GM21619 (cell line): ENCODE measurements at regions not wholly inside any gene's neighbourhood (a gene's known extent, or its start where the extent isn't known, plus 50 kb on each side); places are given as distances from the start of the nearest gene placed in this dataset.

ENCODE experiments used
- ATAC-seq: cut with Tn5 transposase; IDR thresholded peaks from one replicate; pipeline ENCODE4 v1.9.1; 2021; ENCODE audit not compliant: unreplicated experiment

DNA sequence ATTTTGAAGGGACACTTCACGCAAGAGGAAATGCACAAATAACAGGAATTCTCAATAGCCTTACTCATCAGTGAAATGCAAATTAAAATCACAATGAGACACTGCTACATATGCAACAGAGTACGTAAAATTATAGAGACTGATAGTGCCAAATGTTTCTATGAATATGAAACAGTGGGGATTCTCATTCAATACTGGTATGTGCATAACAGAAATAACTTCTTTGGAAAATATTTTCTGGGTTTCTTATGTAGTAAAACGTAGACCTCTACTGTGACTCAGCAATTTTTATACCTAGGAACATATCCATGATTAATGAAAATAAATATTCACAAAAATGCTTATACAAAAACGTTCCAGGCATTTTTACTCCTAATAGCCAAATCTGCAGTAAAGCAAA is 1625.2 kb downstream of the MAT2B start:
- ATAC-seq, result no peak

GRCh38 chr5:165134155-165134554 is 1628.7 kb downstream of the MAT2B start:
- no peak for ATAC-seq

DNA sequence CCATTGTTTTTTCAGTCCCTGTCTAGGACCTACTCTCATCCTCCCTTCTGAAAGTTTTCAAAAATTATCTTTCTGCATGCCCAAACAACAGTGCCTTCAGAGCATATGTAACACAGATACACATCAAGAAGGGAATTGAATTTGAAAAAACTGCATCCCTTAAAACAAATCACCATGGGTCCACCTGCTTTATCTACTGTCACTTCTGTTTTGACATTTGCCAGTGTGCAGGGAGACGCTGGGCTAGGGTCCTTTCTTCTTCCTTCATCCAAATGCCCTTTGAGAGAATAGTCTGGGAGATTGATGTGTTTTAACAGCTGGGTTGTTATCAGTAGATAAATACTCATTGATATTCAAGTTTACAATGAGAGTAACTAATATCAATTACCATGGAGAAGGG is 1630.1 kb downstream of the MAT2B start:
- ATAC-seq, result no peak

- ATAC-seq, result no peak
Measured at GRCh38 chr5:165137701-165138100, 1632.3 kb downstream of the MAT2B start.

GRCh38 chr5:165138236-165138635 is 1632.8 kb downstream of the MAT2B start:
- ATAC-seq, result no peak

- ATAC-seq, result no peak
Measured at GRCh38 chr5:165139262-165139661, 1633.8 kb downstream of the MAT2B start.

DNA sequence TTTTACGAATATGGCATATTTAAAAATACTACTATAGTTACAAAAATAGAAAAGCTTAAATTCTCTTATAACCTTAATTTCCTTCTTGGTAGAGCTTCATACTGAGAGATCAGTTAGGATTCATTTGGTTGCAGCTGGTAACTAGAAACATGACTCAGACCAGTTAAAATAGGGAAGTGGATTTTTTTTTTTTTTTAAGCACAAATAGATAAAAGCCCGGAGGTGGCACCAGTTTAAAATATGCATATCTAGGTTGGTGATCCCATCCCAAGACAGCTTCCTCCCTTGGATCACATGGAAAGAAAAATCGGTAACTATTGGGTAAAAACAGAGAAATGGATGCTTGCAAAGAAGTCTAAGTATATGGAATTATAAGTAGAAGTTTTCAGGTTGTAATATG is 1634.3 kb downstream of the MAT2B start:
- ATAC-seq, result no peak

GRCh38 chr5:165143741-165144140 is 1638.3 kb downstream of the MAT2B start:
- no peak for ATAC-seq

- no peak for ATAC-seq
Measured at GRCh38 chr5:165149431-165149830, 1644.0 kb downstream of the MAT2B start.

DNA sequence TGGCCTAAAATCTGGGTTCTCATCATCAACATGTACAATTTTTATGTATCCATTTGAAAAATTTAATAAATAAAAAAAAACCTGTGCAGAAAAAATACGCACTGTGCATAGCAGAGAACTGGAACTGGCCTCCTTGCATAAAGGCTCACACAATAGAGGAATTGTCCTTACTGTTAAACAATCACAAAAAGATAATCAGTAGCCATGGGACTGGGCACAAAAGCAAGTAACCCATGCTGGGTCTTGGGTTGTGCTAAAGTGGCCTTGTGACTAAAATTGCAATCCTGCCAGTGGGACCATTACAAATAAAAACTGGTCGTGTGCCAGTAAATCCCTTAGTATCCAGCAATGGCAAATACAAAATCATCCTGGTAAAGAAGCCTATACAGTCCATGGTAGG is 1646.6 kb downstream of the MAT2B start:
- no peak for ATAC-seq

GRCh38 chr5:165157219-165157618 is 1651.8 kb downstream of the MAT2B start:
- ATAC-seq, result no peak

DNA sequence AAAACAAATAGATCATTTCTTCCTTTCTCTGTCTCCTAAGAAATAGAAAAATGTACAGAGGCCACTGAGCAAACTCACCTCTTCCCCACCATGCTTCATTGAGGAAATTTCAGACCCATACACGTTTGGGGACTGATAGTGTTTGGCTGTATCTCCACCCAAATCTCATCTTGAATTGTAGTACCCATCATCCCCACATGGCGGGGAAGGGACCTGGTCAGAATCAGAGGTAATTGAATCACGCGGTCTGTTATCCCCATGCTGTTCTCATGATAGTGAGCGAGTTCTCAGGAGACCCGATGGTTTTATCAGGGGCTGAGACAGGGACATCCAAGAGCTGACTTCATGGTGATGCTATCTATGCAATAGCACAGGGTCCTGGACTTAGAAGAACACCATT is 1655.8 kb downstream of the MAT2B start:
- no peak for ATAC-seq

- ATAC-seq, result no peak
Measured at GRCh38 chr5:165163861-165164260, 1658.4 kb downstream of the MAT2B start.

- ATAC-seq, result no peak
Measured at GRCh38 chr5:165173651-165174050, 1668.2 kb downstream of the MAT2B start.

- no peak for ATAC-seq
Measured at GRCh38 chr5:165175041-165175440, 1669.6 kb downstream of the MAT2B start.

DNA sequence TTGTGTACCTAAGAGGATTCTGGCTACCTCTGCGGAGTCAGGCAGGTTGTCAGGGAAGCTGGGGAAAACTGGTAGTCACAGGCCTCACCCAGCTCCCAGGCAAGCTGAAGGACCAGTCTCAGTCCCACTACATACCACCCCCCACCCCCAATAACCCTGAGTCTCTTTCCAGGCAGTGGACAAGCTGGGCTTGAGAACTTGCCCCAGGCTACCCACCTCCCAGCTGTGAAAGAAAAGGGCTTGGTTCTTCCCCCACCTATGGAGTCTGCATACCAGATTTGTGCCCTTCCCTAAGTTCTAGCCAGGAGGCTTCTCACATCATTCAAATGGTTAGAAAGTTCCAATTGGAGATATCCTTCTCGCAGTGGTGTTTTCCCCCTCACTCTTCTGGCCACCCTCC is 1678.8 kb downstream of the MAT2B start:
- ATAC-seq, result no peak

DNA sequence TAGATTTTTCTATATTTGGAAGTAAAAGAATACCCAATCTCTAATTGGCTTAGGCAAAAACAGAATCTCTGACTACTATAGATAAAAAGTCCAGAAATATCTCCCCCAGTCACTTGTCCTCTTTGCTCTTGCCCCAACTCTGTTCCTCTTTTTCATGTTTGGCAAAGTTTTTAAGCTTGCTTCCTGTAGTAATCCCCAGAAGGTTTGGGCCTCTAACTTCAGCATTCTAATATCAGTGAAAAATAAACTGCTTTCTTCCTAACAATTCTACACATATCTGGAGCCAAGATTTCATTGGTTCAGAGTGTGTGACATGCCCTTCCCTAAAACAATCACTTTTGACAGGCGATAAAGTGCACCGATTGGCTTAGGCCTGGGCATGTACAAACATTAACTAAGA is 1680.3 kb downstream of the MAT2B start:
- ATAC-seq, result no peak

- no peak for ATAC-seq
Measured at GRCh38 chr5:165187815-165188214, 1682.4 kb downstream of the MAT2B start.

DNA sequence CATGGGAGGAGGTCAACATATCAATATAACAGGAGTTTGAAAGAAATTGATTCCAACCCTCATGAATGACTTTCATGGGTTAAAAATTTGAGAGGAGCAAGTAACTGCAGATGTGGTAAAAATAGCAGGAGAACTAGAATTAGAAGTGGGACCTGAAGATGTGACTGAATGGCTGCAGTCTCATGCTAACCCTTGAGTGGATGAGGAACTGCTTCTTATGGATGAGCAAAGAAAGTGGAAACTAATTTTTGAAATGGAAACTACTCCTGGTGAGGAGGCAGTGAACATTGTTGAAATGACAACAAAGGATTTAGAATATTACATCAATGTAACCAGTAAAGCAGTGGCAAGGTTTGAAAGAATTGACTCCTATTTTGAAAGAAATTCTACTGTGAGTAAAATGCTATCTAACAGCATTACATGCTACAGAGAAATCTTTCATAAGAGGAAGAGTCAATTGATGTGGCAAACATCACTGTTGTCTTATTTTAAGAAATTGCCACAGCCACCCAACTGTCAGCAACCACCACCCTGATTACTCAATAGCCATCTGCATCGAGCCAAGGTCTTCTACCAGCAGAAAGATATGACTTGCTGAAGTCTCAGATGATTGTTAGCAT is 1683.2 kb downstream of the MAT2B start:
- ATAC-seq, result no peak

DNA sequence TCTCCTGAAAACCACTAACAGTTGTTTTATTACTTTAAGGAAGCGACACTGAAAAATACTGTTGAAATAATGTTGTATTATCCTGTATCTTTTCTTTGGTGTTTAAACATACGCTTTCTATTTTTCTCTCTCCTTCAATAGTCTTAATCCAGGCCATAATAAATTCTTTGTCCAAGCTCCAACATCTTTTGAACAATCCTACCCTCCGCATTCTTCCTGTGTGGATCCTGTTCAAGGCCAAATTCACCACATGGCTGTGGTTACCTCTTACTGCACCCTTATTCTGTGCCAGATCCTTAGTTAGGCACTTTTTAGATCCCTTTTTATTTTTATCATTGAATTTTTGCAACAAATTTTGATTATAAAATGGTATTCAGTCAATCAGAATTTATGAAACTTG is 1691.5 kb downstream of the MAT2B start:
- no peak for ATAC-seq

DNA sequence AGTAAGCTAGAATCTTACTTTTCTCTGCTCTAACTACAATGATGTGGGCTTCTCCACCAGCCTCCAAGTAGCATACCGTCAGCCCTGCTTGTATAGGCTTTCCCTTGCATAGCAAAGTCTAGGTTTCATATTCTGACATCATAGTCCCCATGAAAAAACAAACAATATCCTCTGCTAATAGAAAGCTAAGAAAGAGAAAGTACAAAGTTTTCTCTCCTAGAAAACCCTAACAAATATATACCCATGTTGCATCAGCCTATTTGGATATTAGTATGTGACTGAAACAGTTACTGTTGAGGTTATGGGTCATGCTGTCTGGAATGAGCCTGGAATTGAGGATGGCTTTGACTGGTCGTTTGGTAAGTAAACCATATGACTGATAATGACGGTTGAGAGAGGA is 1696.0 kb downstream of the MAT2B start:
- ATAC-seq, result no peak

DNA sequence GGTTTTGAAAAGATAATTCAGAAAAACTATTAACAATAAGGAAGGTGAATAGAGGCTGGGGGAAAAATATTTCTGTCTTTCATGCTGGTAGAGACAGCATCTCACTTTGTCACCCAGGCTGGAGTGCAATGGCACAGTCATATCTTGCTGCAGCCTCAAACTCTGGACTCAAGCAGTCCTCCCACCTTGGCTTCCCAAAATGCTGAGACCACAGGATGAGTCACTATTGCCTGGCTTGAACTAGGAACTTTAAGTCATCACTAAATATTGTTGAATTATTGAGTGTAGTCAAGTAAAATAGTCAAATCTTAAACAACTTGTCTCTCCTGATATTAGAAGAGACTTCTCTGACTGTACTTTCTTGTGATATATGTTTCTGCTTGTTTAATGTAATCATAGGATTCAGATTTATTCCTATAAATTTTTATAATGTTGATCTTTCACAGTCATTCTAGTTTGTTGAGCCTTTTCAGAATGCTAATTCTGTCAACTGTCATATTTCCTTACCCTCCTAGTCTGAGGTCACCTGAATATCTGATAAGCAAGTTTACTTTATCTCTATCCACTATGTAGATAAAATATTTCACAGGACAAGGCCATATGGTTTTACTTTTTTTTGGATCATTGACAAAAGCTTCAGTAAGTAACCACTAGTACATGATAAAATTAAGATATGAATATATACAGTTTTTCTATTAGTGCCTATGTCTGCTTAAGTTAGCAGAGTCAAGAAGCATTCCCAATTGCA is 1696.5 kb downstream of the MAT2B start:
- ATAC-seq, result no peak

GRCh38 chr5:165202519-165202910 is 1697.1 kb downstream of the MAT2B start:
- ATAC-seq, result no peak
